Stimulated activated CD4-positive, alpha-beta T cell treated with anti-CD3 and anti-CD28 coated beads, Interleukin-12 subunit alpha, Interleukin-12 subunit beta, amount 100 ng/mL, for 4 hours (primary cell): ENCODE measurements at regions not wholly inside any gene's neighbourhood (a gene's known extent, or its start where the extent isn't known, plus 50 kb on each side); places are given as distances from the start of the nearest gene placed in this dataset.

Experiments
- DNase-seq: peaks from one replicate; pipeline ENCODE4 v3.0.0-alpha.2; 2020

DNA sequence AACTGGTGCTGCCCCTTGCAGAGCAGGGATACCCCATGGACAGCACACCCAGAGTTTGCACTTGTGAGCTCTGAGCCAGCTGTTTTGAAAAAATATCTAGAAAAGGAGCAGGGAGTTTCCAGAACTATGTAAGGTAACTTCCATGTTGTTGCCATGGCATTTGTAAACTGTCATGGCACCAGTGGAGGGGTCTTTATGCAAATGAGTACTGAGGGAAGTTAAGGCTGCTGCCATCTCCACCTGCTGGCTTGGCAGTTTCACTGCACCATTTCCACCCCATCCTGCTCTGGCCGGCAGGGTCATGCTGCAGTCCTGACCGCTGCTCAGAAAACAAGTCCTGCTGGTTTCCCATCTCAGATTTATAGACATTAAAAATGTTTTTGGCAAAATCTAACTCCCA, 52.3 kb upstream of the SNTG2 start:
- DNase-seq, result no peak

DNA sequence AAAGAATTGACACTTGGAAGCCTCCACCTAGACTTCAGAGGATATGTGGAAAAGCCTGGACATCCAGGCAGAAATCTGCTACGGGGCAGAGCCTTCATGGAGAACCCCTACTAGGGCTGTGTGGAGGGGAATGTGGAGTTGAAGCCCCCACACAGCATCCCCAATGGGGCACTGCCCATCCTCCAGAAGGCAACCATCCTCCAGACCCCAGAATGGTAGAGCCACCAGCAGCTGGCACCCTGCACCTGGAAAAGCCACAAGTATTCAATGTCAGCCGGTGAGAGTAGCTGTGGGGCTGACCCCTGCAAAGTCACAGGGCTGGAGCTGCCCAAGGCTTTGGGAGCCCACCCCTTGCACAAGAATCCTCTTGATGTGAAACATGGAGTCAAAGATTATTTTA, 53.6 kb upstream of the SNTG2 start:
- DNase-seq, result no peak

GRCh38 chr2:893311-893710, 57.3 kb upstream of the SNTG2 start:
- DNase-seq, result no peak

- no peak for DNase-seq
Observed at GRCh38 chr2:892892-893291, 57.8 kb upstream of the SNTG2 start.

- DNase-seq, result no peak
Observed at GRCh38 chr2:892401-892800, 58.2 kb upstream of the SNTG2 start.

GRCh38 chr2:891734-892133, 58.9 kb upstream of the SNTG2 start:
- no peak for DNase-seq

DNA sequence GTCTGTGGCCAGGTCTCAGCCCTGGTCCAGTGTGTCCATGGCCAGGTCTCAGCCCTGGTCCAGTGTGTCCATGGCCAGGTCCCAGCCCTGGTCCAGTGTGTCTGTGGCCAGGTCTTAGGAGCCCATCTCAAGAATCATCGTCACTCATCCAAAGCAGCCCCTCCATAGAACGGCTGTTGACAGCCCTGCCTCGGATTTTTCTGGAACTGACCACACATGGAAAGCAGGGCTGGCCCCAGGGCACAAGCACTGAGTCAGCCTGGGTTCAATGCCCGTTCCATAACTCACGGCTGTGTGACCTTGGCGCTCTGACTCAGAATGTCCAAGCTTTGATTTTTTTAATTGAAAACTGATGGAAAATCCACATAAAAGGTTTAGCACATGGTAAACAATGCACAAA, 59.9 kb upstream of the SNTG2 start:
- DNase-seq, result no peak

GRCh38 chr2:890214-890613, 60.4 kb upstream of the SNTG2 start:
- no peak for DNase-seq

DNA sequence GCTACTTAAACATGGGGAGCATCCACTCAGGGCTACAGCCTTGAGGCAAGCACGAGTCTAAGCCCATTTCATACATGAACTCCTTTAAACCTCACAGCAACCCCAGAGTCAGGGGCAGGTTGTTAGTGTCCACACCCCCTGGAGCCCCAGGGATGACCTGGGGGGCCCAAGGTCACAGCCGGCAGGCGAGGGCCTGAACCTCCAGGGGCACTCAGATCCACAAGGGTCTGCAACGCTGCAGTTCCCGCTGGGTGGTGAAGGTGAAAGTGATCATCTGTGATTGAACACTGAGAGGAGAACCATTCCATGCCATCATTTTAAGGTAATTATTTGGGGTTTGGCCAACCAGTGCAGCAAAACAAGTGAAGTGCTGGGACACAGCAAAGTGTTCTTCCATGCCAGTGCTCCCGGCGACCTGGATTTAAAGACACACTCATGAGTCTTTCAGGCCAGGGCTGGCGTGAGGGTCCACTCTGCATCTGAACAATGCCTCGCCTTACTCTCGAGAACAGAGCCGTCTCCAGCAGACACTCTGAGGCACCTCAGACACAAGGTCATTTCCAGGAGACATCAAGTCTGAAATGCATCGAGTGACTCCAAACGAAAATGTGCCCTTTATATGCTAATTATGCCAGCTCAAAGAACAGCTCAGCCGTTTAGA, 61.6 kb upstream of the SNTG2 start:
- no peak for DNase-seq

- DNase-seq, result no peak
Observed at GRCh38 chr2:888211-888801, 62.3 kb upstream of the SNTG2 start.

- no peak for DNase-seq
Observed at GRCh38 chr2:887639-888038, 63.0 kb upstream of the SNTG2 start.

GRCh38 chr2:886072-887022, 64.3 kb upstream of the SNTG2 start:
- no peak for DNase-seq

- no peak for DNase-seq
Observed at GRCh38 chr2:885230-886071, 65.2 kb upstream of the SNTG2 start.

DNA sequence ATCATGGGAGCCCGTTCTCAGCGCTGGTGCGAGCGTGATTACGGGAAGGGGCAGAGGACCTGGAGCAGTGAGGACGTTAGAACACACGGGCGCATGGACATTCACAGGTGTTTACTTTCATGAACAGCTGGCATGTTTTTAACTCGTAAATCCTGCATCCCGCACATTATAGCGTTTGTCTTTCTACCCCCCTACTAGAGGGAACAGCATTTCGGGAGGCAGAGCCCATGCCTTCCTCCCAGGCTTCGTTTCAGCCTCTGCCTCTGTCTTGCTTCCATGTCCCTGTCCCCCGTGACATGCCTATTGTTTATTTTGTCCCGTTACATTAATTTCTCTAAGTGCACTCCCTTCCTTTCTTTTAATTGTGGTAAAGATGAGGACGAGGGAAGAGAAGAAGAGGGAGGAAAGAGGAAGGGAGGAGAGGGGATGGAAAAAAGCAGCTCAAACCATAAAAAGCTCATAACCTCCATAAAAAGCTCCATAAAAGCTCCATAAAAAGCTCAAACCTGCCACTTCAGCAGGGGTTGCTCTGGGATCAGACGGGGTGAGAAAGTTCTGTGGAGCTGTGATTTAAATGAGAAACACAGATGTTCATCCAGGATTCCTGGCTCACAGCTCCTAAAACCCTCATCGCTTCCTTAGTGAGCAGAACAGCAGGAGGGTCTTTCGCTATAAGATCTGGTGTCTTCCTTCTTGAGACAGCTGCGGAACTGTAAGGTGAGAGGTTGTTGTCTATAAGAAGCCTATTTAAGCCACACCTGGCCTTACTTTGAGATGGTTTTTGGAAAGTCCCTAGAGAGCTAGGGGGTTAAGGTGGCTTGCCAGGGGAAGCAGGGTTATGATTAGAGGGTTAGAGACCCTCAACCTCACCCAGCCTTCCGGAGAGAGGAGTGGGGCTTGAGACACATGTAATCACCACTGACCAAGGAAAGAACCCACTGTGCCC, 66.6 kb upstream of the SNTG2 start:
- DNase-seq, result no peak

DNA sequence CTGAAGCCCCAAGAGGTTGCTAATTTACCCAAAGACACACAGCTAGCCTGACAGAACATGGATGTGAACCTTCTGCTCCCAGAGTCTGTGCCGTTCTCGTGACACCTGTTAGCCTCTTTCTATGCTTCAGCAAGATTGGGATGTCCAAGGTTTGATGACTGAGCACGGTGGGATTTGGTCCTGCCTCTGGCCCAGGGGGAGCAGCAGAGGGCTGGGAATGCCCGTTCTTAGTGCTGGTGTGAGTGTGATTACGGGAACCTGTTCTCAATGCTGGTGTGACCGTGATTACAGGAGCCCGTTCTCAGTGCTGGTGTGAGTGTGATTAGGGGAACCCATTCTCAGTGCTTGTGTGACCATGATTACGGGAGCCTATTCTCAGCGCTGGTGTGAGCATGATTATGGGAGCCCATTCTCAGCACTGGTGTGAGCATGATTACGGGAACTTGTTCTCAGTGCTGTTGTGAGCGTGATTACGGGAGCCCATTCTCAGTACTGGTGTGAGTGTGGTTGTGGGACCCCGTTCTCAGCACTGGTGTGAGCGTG, 67.3 kb upstream of the SNTG2 start:
- DNase-seq, result no peak

DNA sequence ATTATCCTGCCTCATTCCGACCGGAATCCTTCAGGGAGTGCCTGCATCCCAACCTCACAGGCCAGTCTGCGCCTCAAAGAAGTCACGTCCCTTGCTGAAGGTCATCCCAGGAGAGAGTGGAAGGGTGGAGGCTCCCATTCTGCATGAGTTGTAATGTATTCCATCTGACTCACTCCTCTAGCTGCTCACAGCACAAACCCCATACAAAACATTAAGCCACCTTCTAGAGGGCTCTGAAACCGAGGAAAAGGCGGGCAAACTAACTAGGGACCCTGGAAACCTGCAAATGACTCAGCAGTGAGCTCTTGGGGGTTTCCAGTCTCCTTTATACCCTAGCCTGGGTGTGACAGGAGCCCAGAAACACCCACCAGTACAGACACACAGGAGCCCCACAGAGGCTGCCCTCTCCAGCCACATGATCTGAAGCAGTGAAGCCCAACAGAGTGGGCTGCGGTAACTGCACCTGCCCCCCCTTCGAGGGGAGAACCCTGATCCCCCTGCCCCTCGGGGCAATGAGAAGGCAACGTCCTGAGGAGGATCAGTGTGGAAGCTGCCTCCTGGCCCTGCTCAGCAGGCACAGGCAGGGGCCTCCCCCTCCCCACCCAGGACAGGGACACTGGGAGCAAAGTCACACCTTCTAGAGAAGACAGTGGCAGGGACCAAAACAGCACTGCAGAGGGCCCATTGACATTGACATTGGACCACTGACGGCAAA, 69.3 kb upstream of the SNTG2 start:
- no peak for DNase-seq

DNA sequence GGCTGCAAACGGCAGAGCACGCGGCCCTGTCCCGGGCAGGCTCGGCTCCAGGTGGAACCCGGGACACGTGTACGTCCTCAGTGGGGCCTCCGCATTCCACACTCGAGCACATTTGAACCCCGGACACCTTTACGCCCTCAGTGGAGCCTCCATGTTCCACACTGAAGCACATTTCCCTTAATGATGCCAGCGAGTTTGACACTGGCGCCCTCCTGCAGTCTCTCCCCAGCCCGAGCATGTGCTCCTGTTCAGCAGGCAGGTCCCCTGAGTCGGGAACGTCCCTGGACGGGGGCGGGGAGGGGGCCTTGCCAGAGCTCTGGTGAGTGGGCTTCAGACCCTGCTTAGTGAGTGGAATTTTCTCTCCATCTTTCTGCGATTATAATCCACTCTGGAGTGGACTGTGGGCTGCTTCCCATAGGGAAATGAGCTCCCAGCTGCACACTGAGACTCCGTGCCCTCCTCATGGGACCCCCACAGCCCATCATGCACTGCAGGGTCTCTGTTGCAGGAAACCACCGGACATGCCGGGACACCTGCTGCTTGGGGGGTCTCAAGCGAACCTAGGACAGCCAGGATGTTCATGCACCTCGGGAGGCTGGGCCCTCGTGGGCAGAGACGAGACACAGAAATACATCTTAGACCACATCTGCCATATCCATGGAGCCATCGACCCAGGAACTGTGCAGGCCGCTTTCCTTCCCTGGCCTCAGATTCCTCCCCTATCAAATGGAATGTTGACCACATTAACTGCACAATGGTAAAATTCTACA, 70.3 kb upstream of the SNTG2 start:
- DNase-seq, result no peak

- DNase-seq, result no peak
Observed at GRCh38 chr2:879540-879939, 71.1 kb upstream of the SNTG2 start.

- no peak for DNase-seq
Observed at GRCh38 chr2:878245-878930, 72.3 kb upstream of the SNTG2 start.
